SK-N-MC (cell line): ENCODE measurements at regions not wholly inside any gene's neighbourhood (a gene's known extent, or its start where the extent isn't known, plus 50 kb on each side); places are given as distances from the start of the nearest gene placed in this dataset.
A peak's percentile ranks its signal among the peaks of the same experiment; 100 is the strongest.
"Not testable (repeated sequence)": the region's sequence is repeated elsewhere in the genome, so short reads cannot be mapped to it uniquely, and the experiment has no call there.

Source experiments
- DNase-seq: peaks from one replicate; pipeline ENCODE4 v3.0.0-alpha.2; 2011; ENCODE audit warnings: low read depth, low spot score
- H3K27ac ChIP-seq: fragments of 200-600 bp; sonication (generic); 2 replicates; pipeline ENCODE4 v1.5.1; 2016; ENCODE audit warnings: mixed run types
- H3K36me3 ChIP-seq: fragments of 200-600 bp; sonication (generic); 2 replicates; pipeline ENCODE4 v1.6.1; 2017; ENCODE audit warnings: antibody characterized with exemption, low read length, mixed read lengths; ENCODE audit not compliant: insufficient read depth
- H3K4me3 ChIP-seq: fragments of 200-600 bp; sonication (generic); 2 replicates; pipeline ENCODE4 v1.5.1; 2016
- H3K9ac ChIP-seq: fragments of 200-600 bp; sonication (generic); 2 replicates; pipeline ENCODE4 v1.8.0; 2017; ENCODE audit warnings: mixed run types, mixed read lengths; ENCODE audit not compliant: insufficient read length
- H3K9me3 ChIP-seq: fragments of 200-600 bp; sonication (generic); 2 replicates; pipeline ENCODE4 v1.6.1; 2017; ENCODE audit warnings: low read depth, mild to moderate bottlenecking, antibody characterized with exemption, low read length, moderate library complexity, mixed read lengths
- EZH2 ChIP-seq: fragments of 200-600 bp; sonication (generic); IDR thresholded peaks from one replicate; pipeline ENCODE4 v1.6.1; 2017; ENCODE audit warnings: antibody characterized with exemption
- FOXP2 ChIP-seq: optimal IDR thresholded peaks from 2 replicates; pipeline ENCODE3; 2011; ENCODE audit warnings: mild to moderate bottlenecking, moderate library complexity; ENCODE audit not compliant: insufficient read depth; ENCODE audit errors: extremely low read length, control extremely low read depth
- POLR2AphosphoS5 ChIP-seq: IDR thresholded peaks from 2 replicates; pipeline ENCODE4 v1.6.1; 2012; ENCODE audit warnings: mild to moderate bottlenecking, low read depth, low read length, borderline replicate concordance

DNA sequence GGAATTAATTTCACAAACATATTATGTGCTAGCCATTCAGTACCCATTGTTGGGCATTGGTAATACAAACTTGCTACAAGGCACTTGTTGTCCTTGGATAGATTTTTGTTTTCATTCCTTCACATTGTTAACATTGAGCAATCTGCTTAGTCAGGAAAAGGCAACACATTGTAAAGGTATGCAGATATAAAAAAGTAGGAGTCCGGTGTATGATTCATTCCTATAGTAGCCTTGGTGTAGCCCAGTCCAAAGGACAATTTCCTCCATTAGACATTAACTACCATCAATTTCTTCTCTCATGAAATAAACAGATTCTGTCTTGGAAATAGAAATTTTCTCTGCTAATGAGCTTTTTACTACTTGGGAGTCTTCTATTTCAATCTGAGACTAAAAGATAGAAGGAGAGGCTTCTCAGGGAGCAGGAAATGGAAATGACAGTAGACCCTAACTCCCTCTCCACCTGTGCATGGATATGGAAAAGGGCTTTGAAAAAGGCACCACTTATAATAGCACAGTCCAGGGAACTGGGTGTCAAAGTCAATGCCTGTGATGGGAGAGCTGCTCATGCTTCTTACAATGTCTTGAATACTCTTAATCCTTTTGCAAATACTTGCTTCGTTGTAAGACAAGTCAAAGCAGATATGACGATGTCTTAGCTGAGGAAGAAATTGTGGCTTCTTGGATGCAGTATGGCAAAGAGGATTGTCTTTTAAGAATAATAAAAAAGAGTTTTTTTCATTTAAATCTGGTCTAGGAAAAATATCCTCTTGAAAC, 369.4 kb upstream of the CITED2 start:
- Histone ChIP-seq H3K36me3 (no peaks in the 10 kb centered on the region), H3K9me3 (no peaks in the 10 kb centered on the region), H3K27ac (no peak overlapping the region), H3K4me3 (no peak overlapping the region), H3K9ac (no peak overlapping the region)
- no peak for DNase-seq
- TF ChIP-seq EZH2 (no peak), POLR2AphosphoS5 (no peak), FOXP2 (no peak)

DNA sequence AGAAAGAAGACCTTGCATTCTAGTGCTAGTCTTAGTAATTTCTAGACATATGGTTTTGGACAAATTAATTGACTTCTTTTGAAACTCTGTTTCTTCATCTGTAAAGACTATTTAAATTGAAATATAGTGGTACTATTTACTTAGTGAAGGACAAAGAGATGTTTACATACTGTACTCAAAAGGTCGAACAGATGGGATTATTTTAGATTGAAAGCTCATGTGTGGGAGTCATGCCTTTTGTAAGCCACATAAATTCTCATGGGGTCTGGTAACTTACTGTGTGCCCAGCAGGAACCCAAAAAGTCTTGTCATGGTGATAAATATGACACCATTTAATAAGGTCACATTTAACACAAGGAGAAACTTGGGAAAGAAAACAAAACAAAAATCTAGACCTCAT, 368.2 kb upstream of the CITED2 start:
- no peak for DNase-seq
- no peaks in the 10 kb centered on the region for H3K36me3 ChIP-seq
- H3K9me3 ChIP-seq, result no peaks in the 10 kb centered on the region
- H3K4me3 ChIP-seq, result no peak overlapping the region
- TF ChIP-seq FOXP2 (no peak), POLR2AphosphoS5 (no peak), EZH2 (no peak)
- H3K9ac ChIP-seq, result no peak overlapping the region
- no peak overlapping the region for H3K27ac ChIP-seq

DNA sequence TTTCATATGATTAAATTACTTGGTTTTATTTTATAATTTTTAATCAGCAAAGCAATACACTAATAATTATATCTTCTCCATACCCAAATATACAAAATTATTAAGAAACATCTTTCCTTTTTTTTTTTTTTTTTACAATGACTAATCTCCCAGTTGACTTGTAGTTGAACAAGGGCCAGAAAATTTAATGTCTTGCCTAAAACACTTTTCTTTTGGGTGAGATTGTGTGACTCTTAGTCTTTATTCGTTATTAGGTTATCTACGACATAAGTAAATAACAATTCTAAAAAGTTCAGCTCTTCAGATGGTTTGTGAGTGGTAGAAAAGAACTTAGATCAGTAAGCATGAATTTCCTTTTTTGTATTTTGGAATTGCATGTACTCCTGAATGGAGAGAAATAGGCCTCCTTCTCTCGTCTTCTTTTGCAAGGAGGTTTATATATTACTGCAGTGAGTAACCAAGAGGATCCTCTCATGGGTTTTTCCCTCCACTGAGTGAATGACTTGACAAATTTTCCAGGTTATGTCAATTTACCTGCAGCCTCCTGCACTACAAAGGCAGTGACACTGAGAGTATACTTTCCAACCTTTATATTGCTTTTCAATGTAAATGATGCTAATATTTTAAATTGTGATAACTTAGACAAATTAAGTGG, 364.5 kb upstream of the CITED2 start:
- no peak for DNase-seq
- TF ChIP-seq EZH2, result no peak
- TF ChIP-seq POLR2AphosphoS5, result no peak
- TF ChIP-seq FOXP2, result no peak
- Histone ChIP-seq H3K4me3 (no peak overlapping the region), H3K27ac (no peak overlapping the region), H3K36me3 (no peaks in the 10 kb centered on the region), H3K9me3 (no peaks in the 10 kb centered on the region), H3K9ac (no peak overlapping the region)

DNA sequence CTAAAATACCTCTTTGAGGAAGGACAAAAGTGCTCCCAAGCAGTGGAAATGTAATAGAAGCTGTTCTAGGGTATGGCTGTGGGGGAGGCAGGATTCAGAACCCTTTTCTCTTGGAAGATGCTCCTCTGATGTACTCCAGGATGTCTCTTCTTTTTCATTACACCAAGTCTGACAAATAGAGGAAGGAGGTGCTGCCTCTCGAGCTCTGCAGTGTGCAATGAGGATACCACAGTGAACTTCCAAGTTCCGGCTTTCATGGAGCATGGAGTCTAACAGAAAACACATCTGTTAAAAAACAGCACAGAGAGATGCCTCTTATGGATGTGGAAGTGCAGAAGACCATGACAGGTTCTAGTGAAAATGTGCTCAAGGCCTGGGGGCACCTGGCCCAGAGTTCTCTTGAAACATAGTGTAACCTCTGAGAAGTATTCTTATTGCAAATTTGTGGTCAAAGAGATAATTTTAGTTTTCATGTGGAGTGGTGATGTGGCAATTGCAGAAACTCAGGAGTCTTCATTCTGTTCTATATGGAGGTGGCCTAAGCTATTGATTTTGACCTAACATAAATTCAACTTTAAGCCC, 362.0 kb upstream of the CITED2 start:
- TF ChIP-seq POLR2AphosphoS5 (no peak), EZH2 (no peak), FOXP2 (no peak)
- DNase-seq, result no peak
- no peaks in the 10 kb centered on the region for H3K36me3 ChIP-seq

DNA sequence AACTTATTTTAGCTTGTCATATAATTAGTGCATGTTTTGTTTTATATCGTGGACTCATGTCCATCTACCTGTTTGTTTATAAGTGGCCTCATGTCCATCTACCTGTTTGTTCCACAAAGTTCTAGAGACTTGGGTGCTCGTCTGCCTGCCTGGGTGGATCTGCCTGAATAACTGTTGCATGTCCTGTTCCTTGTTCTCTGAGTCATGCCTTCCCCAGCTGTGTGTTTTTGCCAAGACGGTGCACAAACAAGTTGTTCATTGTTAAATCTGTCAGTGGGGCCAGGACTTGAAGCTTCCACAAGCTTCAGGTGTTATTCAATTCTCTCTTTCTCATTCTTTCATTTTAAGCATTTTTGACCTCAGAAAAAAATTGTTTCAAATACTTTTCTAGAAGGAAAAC, 358.0 kb upstream of the CITED2 start:
- no peak overlapping the region for H3K9ac ChIP-seq
- no peak overlapping the region for H3K27ac ChIP-seq
- no peaks in the 10 kb centered on the region for H3K36me3 ChIP-seq
- no peak overlapping the region for H3K4me3 ChIP-seq
- H3K9me3 ChIP-seq, result no peaks in the 10 kb centered on the region
- TF ChIP-seq POLR2AphosphoS5 (no peak), FOXP2 (no peak), EZH2 (no peak)
- DNase-seq, result no peak

More for the DNA sequence above, 362.0 kb upstream of the CITED2 start:
- H3K27ac ChIP-seq, result no peak overlapping the region
- no peak overlapping the region for H3K4me3 ChIP-seq
- H3K9ac ChIP-seq, result no peak overlapping the region
- no peaks in the 10 kb centered on the region for H3K9me3 ChIP-seq

DNA sequence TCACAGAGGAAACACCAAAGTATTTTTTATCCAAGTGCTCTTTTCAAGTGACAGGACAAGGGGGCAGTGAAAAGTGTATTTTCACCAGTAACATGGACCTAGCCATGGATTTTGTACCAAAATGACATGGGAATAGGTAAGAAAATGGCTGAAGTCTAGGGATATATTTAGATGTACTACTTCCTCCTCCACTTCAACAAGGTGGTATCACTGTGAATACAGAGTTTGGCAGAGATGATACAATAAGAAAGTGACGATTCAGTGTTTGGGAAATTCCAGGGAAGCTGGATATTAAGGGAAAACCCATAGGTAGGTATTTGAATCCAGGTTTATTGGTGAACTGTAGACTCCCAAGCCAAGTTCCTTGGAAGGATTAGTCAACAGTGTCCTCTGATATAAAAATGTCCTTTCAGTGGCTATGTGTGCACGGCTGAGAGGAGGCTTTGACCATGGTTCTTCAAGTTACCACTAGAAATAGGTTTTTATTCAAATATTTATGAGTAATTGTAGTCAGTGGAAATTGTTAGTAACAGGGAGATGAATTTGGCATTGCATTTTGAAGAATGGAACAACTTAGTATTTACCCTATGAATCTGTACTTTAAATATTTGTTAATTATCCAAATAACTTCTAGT, 356.0 kb upstream of the CITED2 start:
- no peak overlapping the region for H3K27ac ChIP-seq
- DNase-seq, result no peak

DNA sequence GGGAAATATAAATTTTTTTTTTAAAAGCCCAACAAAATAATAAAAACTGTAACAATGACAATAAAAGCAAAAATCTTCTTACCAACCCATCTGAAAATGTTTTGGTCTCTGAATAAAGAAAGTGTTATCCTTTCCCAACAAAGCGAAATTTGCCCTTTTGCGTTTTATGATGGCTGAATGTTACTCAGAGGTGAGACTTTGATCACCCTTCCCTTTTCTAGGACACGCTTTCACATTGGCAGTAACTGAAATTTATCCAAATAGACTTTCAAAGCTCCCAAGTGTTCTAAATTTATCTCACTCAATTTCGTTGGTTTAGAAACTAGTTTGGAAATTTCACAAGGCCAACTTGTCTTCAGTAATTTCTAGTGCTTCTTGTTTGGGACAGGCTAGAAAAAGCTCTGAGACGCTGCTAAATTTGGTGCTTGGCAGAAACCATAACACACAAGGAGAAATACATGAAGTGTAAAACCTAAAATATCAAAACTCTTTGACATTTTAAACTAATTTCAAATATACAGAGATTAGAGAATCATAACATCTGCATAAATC, 354.5 kb upstream of the CITED2 start:
- H3K9me3 ChIP-seq, result no peaks in the 10 kb centered on the region
- TF ChIP-seq FOXP2 (no peak), EZH2 (no peak), POLR2AphosphoS5 (no peak)
- no peak overlapping the region for H3K4me3 ChIP-seq
- no peak overlapping the region for H3K9ac ChIP-seq
- H3K27ac ChIP-seq, result 0 out of 2 replicates have a peak overlapping the region, but pooled peaks have one; percentile 15
- no peak for DNase-seq
- no peaks in the 10 kb centered on the region for H3K36me3 ChIP-seq

More for the DNA sequence above, 356.0 kb upstream of the CITED2 start:
- no peak for TF ChIP-seq FOXP2
- TF ChIP-seq POLR2AphosphoS5, result no peak
- no peak for TF ChIP-seq EZH2
- Histone ChIP-seq H3K36me3 (no peaks in the 10 kb centered on the region), H3K9me3 (no peaks in the 10 kb centered on the region), H3K4me3 (no peak overlapping the region), H3K9ac (no peak overlapping the region)

DNA sequence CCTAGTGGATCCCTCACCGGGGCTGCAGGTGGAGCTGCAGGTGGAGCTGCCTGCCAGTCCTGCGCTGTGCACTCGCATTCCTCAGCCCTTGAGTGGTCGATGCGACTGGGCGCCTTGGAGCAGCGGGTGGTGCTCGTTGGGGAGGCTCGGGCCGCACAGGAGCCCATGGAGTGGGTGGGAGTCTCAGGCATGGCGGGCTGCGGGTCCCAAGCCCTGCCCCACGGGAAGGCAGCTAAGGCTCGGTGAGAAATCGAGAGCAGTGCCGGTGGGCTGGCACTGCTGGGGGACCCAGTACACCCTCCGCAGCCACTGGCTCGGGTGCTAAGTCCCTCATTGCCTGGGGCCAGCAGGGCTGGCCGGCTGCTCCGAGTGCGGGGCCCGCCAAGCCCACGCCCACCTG, 351.8 kb upstream of the CITED2 start:
- H3K27ac ChIP-seq, H3K4me3 ChIP-seq, DNase-seq, H3K9me3 ChIP-seq, H3K9ac ChIP-seq, H3K36me3 ChIP-seq: not testable (repeated sequence)
